Calu3 (cell line): ENCODE measurements at regions not wholly inside any gene's neighbourhood (a gene's known extent, or its start where the extent isn't known, plus 50 kb on each side); places are given as distances from the start of the nearest gene placed in this dataset.

Source experiments
- BruUV-seq: library from RNA; stranded (reverse); fragments of 400-500 nt; replicated peaks from 2 replicates; lab custom pipeline; 2021; lab: Mats Ljungman, UMichigan
- CTCF ChIA-PET: fragments of 300-600 bp; sonication (Branson Sonifier 250); formaldehyde crosslinking; loops from one replicate; lab custom pipeline; 2022; ENCODE audit warnings: antibody characterized with exemption; lab: Charles Lee
- DNase-seq: peaks from one replicate; pipeline ENCODE4 v3.0.0; 2022
- H3K27ac Mint-ChIP-seq: one replicate; pipeline ENCODE4 v1.8.0; 2022; ENCODE audit warnings: mixed read lengths; ENCODE audit not compliant: unreplicated experiment
- H3K27me3 Mint-ChIP-seq: one replicate; pipeline ENCODE4 v1.8.0; 2022; ENCODE audit warnings: mixed read lengths; ENCODE audit not compliant: unreplicated experiment
- H3K36me3 Mint-ChIP-seq: one replicate; pipeline ENCODE4 v1.8.0; 2022; ENCODE audit warnings: mild to moderate bottlenecking, moderate library complexity, mixed read lengths; ENCODE audit not compliant: insufficient read depth, unreplicated experiment
- H3K4me1 Mint-ChIP-seq: one replicate; pipeline ENCODE4 v1.8.0; 2022; ENCODE audit warnings: mild to moderate bottlenecking, low read depth, mixed read lengths; ENCODE audit not compliant: unreplicated experiment
- H3K4me3 Mint-ChIP-seq: one replicate; pipeline ENCODE4 v1.8.0; 2022; ENCODE audit warnings: mild to moderate bottlenecking, low read depth, moderate library complexity, mixed read lengths; ENCODE audit not compliant: unreplicated experiment
- H3K9me3 Mint-ChIP-seq: one replicate; pipeline ENCODE4 v1.8.0; 2022; ENCODE audit warnings: low read depth, mixed read lengths; ENCODE audit not compliant: unreplicated experiment
- intact Hi-C: fragments of 100-400 bp; cut with micrococcal nuclease; formaldehyde crosslinking; loops from one replicate; pipeline ENCODE4 v1.10.0; 2022; ENCODE audit not compliant: unreplicated experiment
- TF ChIP-seq, protein P1 (sequence below): fragments of 200-600 bp; IDR thresholded peaks from one replicate; pipeline ENCODE4 v1.8.0; 2022; ENCODE audit warnings: antibody characterized with exemption; ENCODE audit not compliant: unreplicated experiment

GRCh38 chr15:77535845-77536244 lies 96.9 kb downstream of the LINGO1 start:
- H3K4me3 Mint-ChIP-seq: no peak overlapping the region
- H3K9me3 Mint-ChIP-seq: no peaks in the 10 kb centered on the region
- no peak overlapping the region for H3K27ac Mint-ChIP-seq
- H3K36me3 Mint-ChIP-seq: no peaks in the 10 kb centered on the region
- TF ChIP-seq, protein P1, sequence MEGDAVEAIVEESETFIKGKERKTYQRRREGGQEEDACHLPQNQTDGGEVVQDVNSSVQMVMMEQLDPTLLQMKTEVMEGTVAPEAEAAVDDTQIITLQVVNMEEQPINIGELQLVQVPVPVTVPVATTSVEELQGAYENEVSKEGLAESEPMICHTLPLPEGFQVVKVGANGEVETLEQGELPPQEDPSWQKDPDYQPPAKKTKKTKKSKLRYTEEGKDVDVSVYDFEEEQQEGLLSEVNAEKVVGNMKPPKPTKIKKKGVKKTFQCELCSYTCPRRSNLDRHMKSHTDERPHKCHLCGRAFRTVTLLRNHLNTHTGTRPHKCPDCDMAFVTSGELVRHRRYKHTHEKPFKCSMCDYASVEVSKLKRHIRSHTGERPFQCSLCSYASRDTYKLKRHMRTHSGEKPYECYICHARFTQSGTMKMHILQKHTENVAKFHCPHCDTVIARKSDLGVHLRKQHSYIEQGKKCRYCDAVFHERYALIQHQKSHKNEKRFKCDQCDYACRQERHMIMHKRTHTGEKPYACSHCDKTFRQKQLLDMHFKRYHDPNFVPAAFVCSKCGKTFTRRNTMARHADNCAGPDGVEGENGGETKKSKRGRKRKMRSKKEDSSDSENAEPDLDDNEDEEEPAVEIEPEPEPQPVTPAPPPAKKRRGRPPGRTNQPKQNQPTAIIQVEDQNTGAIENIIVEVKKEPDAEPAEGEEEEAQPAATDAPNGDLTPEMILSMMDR: no peak
- peaks cover 39% of the 10 kb centered on the region for H3K27me3 Mint-ChIP-seq
- CTCF ChIA-PET: interaction anchor here (0.6 kb wide), 2 partner anchors 434 to 1487 kb away, joined by 6 to 13 read pairs; no protein-coding TSS in a partner anchor
- BruUV-seq: no TSS peak
- no peak for DNase-seq
- intact Hi-C loops: no loop called here
- no peaks in the 10 kb centered on the region for H3K4me1 Mint-ChIP-seq
